Uterus (tissue), 3 donors: ENCODE measurements at regions not wholly inside any gene's neighbourhood (a gene's known extent, or its start where the extent isn't known, plus 50 kb on each side); places are given as distances from the start of the nearest gene placed in this dataset.

Source experiments
- DNase-seq, 2 donors: peaks; one replicate each; pipeline ENCODE4 v3.0.0-alpha.2; 2019 to 2020
- H3K27ac ChIP-seq, 2 donors: fragments of 200-600 bp; sonication (generic); 1 replicate in 1 of 2; 2 replicates in 1 of 2; pipeline ENCODE4 v1.5.1; 2016 to 2018
- H3K27me3 ChIP-seq, 2 donors: fragments of 200-600 bp; sonication (generic); one replicate each; pipeline ENCODE4 v1.5.1; 2018 to 2019; ENCODE audit warnings: control low read depth in 1 of 2
- H3K36me3 ChIP-seq, 2 donors: fragments of 200-600 bp; sonication (generic); one replicate each; pipeline ENCODE4 v1.5.1; 2019; ENCODE audit warnings: control low read depth in 1 of 2
- H3K4me1 ChIP-seq, 2 donors: fragments of 200-600 bp; sonication (generic); one replicate each; pipeline ENCODE4 v1.5.1; 2018 to 2019; ENCODE audit warnings: control low read depth in 1 of 2
- H3K4me3 ChIP-seq, 2 donors: fragments of 200-600 bp; sonication (generic); 1 replicate in 1 of 2; 2 replicates in 1 of 2; pipeline ENCODE4 v1.5.1; 2018 to 2019; ENCODE audit warnings: mild to moderate bottlenecking in 1 of 2
- H3K9me3 ChIP-seq, 2 donors: fragments of 200-600 bp; sonication (generic); one replicate each; pipeline ENCODE4 v1.5.1; 2019; ENCODE audit warnings: control low read depth in 1 of 2
- CTCF ChIP-seq, 4 experiments: fragments of 200-600 bp in 2 of 4; fragments of 450-650 bp in 2 of 4; sonication (generic) in 2 of 4; IDR thresholded peaks; one replicate each; pipeline ENCODE4 v1.5.1; 2016 to 2019; ENCODE audit warnings: antibody characterized with exemption in 4 of 4, mild to moderate bottlenecking in 2 of 4, moderate library complexity in 1 of 4
- POLR2A ChIP-seq, 2 donors: fragments of 450-650 bp; IDR thresholded peaks; one replicate each; pipeline ENCODE4 v1.6.1; 2016; ENCODE audit warnings: antibody characterized with exemption in 2 of 2, mild to moderate bottlenecking in 1 of 2, moderate library complexity in 1 of 2
- intact Hi-C: fragments of 100-400 bp; cut with DNase I; formaldehyde crosslinking; loops from one replicate; pipeline ENCODE4 v1.15.1; 2023; ENCODE audit warnings: low total_unique reads
- donor health status: DM: yes; HTN: yes; CAD: no.

GRCh38 chr12:24424889-24425600 is 475.6 kb upstream of the SOX5 start:
- Histone ChIP-seq H3K4me1 (no peaks in the 10 kb centered on the region), H3K9me3 (peaks cover 0 to 4% of the 10 kb centered on the region in 2 donors), H3K4me3 (no peak overlapping the region), H3K36me3 (no peaks in the 10 kb centered on the region), H3K27ac (no peak overlapping the region), H3K27me3 (no peaks in the 10 kb centered on the region)
- intact Hi-C loops, result no loop called here
- TF ChIP-seq POLR2A (IDR thresholded peaks at IDR 0.05), result no peak
- TF ChIP-seq CTCF (IDR thresholded peaks at IDR 0.05), result no peak
- no peak for DNase-seq

- no peaks in the 10 kb centered on the region for H3K36me3 ChIP-seq
- intact Hi-C loops, result no loop called here
- no peak for DNase-seq
- H3K4me1 ChIP-seq, result no peaks in the 10 kb centered on the region
- no peak for TF ChIP-seq POLR2A (IDR thresholded peaks at IDR 0.05)
- no peak for TF ChIP-seq CTCF (IDR thresholded peaks at IDR 0.05)
- no peak overlapping the region for H3K27ac ChIP-seq
- H3K4me3 ChIP-seq, result no peak overlapping the region
- peaks cover 0 to 4% of the 10 kb centered on the region in 2 donors for H3K9me3 ChIP-seq
- H3K27me3 ChIP-seq, result no peaks in the 10 kb centered on the region
Observed at GRCh38 chr12:24424376-24424775, 474.9 kb upstream of the SOX5 start.

- Histone ChIP-seq H3K36me3 (no peaks in the 10 kb centered on the region), H3K9me3 (peaks cover 0 to 4% of the 10 kb centered on the region in 2 donors), H3K4me3 (no peak overlapping the region), H3K27me3 (no peaks in the 10 kb centered on the region), H3K27ac (no peak overlapping the region), H3K4me1 (no peaks in the 10 kb centered on the region)
- intact Hi-C loops, result no loop called here
- TF ChIP-seq POLR2A (IDR thresholded peaks at IDR 0.05), result no peak
- TF ChIP-seq CTCF (IDR thresholded peaks at IDR 0.05), result no peak
- DNase-seq, result no peak
Observed at GRCh38 chr12:24423611-24424010, 474.1 kb upstream of the SOX5 start.

- TF ChIP-seq CTCF (IDR thresholded peaks at IDR 0.05) (no peak), POLR2A (IDR thresholded peaks at IDR 0.05) (no peak)
- Histone ChIP-seq H3K4me1 (no peaks in the 10 kb centered on the region), H3K36me3 (no peaks in the 10 kb centered on the region), H3K4me3 (no peak overlapping the region), H3K27ac (no peak overlapping the region), H3K9me3 (peaks cover 0 to 4% of the 10 kb centered on the region in 2 donors), H3K27me3 (no peaks in the 10 kb centered on the region)
- intact Hi-C loops, result no loop called here
- no peak for DNase-seq
Observed at GRCh38 chr12:24421759-24422158, 472.3 kb upstream of the SOX5 start.

GRCh38 chr12:24418157-24418556 is 468.7 kb upstream of the SOX5 start:
- no peak overlapping the region for H3K4me3 ChIP-seq
- intact Hi-C loops, result no loop called here
- TF ChIP-seq CTCF (IDR thresholded peaks at IDR 0.05), result no peak
- no peak for TF ChIP-seq POLR2A (IDR thresholded peaks at IDR 0.05)
- H3K27me3 ChIP-seq, result no peaks in the 10 kb centered on the region
- DNase-seq, result no peak
- H3K36me3 ChIP-seq, result no peaks in the 10 kb centered on the region
- H3K9me3 ChIP-seq, result peaks cover 0 to 4% of the 10 kb centered on the region in 2 donors
- no peaks in the 10 kb centered on the region for H3K4me1 ChIP-seq
- no peak overlapping the region for H3K27ac ChIP-seq
